Astrocyte of the cerebellum (primary cell): ENCODE measurements at regions not wholly inside any gene's neighbourhood (a gene's known extent, or its start where the extent isn't known, plus 50 kb on each side); places are given as distances from the start of the nearest gene placed in this dataset.

Experiments used
- DNase-seq: peaks from one replicate; pipeline ENCODE4 v3.0.0-alpha.2; 2011; ENCODE audit warnings: low read depth
- H3K4me3 ChIP-seq: 2 replicates; pipeline ENCODE4 v1.5.1; 2011; ENCODE audit warnings: mild to moderate bottlenecking, low read depth, low read length, moderate library complexity
- CTCF ChIP-seq: IDR thresholded peaks from 2 replicates; pipeline ENCODE4 v1.5.1; 2012; ENCODE audit warnings: low read length, low read depth, moderate library complexity, mild to moderate bottlenecking; ENCODE audit errors: missing control alignments
- in situ Hi-C: cut with HindIII; loops from 2 replicates; pipeline ENCODE4 v1.10.0; 2017; ENCODE audit warnings: low sequenced_read_pairs

- H3K4me3 ChIP-seq, result no peak overlapping the region
- no peak for DNase-seq
- in situ Hi-C loops, result no loop called here
- no peak for TF ChIP-seq CTCF
Measured at GRCh38 chr17:12528036-12528435, 137.7 kb upstream of the MYOCD start.

DNA sequence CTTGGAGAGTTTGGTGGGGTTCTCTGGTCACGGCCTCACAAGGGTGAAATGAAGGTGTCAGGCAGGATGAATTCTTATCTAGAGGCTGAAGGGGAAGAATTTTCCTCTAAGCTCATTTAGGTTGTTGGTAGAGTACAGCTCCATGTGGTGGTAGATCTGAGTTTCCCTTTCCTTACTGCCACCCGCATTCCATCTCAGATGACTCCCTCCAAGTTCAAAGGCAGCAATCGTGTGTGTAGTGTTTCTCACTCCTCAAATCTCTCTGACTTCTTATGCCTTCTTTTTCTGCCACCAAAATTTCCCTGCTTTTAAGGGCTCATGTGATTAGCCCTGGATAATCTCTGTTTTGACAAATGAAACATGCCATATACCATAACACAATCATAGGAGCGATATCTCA lies 135.5 kb upstream of the MYOCD start:
- no peak for DNase-seq
- H3K4me3 ChIP-seq, result no peak overlapping the region
- in situ Hi-C loops, result no loop called here
- TF ChIP-seq CTCF, result no peak

GRCh38 chr17:12536021-12536420 lies 129.7 kb upstream of the MYOCD start:
- DNase-seq, result no peak
- no peak overlapping the region for H3K4me3 ChIP-seq
- no peak for TF ChIP-seq CTCF
- in situ Hi-C loops, result no loop called here

GRCh38 chr17:12536472-12536871 lies 129.2 kb upstream of the MYOCD start:
- in situ Hi-C loops, result no loop called here
- no peak for TF ChIP-seq CTCF
- DNase-seq, result no peak
- no peak overlapping the region for H3K4me3 ChIP-seq

DNA sequence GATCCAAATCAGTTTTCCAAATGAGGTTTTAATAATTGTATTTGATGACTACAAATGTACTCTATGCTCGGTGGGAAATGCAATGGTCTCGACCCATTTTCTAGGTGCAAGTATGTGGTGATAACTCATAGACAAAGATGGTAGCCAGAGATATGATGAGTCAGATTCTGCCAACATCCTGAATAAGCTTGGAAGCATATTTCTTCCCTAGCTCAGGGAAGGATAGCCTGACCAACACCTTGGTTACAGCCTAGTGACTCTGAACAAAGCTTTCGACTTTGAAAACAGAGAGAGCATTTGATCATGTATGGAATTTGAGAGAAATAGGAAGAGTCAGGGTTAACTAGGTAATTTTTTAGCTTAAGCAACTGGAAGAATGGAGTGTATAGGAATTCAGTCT lies 128.3 kb upstream of the MYOCD start:
- in situ Hi-C loops, result no loop called here
- TF ChIP-seq CTCF, result no peak
- H3K4me3 ChIP-seq, result no peak overlapping the region

GRCh38 chr17:12538003-12538402 lies 127.7 kb upstream of the MYOCD start:
- no peak overlapping the region for H3K4me3 ChIP-seq
- no peak for TF ChIP-seq CTCF
- in situ Hi-C loops, result no loop called here
- DNase-seq, result no peak

More for the DNA sequence above, 128.3 kb upstream of the MYOCD start:
- no peak for DNase-seq

DNA sequence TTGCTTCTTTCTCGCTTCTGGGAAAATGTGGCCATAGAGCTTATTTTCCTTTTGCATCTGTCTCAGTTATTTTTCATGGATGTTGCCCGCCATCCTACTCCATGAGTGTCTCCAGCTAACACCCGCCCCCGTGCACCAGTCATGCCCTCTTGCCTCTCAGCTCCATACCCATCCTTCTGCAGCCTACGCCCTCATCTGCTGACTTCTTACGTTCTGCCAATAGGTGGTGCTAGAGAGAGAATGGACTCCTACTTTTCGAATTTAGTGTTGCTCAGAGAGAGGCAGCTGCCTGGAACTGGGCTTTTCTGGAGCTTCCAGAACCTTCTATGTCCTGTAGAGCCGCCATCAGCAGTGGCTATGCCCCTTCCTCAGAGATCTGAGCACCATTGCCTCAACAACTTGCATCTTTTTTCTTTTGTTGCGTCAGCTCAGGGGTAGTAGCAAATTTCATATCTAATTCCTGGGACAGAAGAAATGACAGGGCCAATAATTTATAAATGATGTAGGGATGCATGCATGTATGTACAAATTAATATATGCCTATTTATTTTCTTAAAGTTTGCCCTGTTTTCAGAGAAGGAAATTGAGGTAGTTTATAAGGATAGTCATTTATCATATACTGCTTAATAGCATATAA lies 119.7 kb upstream of the MYOCD start:
- no peak overlapping the region for H3K4me3 ChIP-seq
- in situ Hi-C loops, result no loop called here
- DNase-seq, result peak; percentile 28
- peak; percentile 91 for TF ChIP-seq CTCF
